Gastrocnemius medialis (tissue), 4 donors: ENCODE measurements at regions not wholly inside any gene's neighbourhood (a gene's known extent, or its start where the extent isn't known, plus 50 kb on each side); places are given as distances from the start of the nearest gene placed in this dataset.

Experiments used
- ATAC-seq, 2 donors: fragments of 150-250 bp; one replicate each; pipeline ENCODE4 v1.9.1; 2016
- DNase-seq, 2 donors: peaks; one replicate each; pipeline ENCODE4 v3.0.0-alpha.2; 2019
- H3K27ac ChIP-seq, 4 donors: fragments of 200-600 bp; sonication (generic); 1 replicate in 1 of 4; 2 replicates in 3 of 4; pipeline ENCODE4 v1.5.1; 2016 to 2018; ENCODE audit warnings: mild to moderate bottlenecking in 2 of 4, moderate library complexity in 1 of 4
- H3K27me3 ChIP-seq, 3 donors: fragments of 200-600 bp; sonication (generic) in 2 of 3; 1 replicate in 1 of 3; 2 replicates in 2 of 3; pipeline versions ENCODE4 v1.5.1 to v1.6.0; 2016 to 2019; ENCODE audit warnings: mild to moderate bottlenecking in 1 of 3, moderate library complexity in 1 of 3
- H3K36me3 ChIP-seq, 2 donors: fragments of 200-600 bp; sonication (generic) in 1 of 2; one replicate each; pipeline ENCODE4 v1.5.1; 2017 to 2018
- H3K4me1 ChIP-seq, 2 donors: fragments of 200-600 bp; sonication (generic) in 1 of 2; one replicate each; pipeline ENCODE4 v1.5.1; 2016 to 2017; ENCODE audit warnings: mild to moderate bottlenecking in 2 of 2
- H3K4me3 ChIP-seq, 4 donors: fragments of 200-600 bp; sonication (generic) in 3 of 4; 1 replicate in 1 of 4; 2 replicates in 3 of 4; pipeline ENCODE4 v1.5.1; 2016 to 2019; ENCODE audit warnings: mild to moderate bottlenecking in 2 of 4
- H3K9me3 ChIP-seq, 3 donors: fragments of 200-600 bp; sonication (generic) in 2 of 3; 1 replicate in 1 of 3; 2 replicates in 2 of 3; pipeline ENCODE4 v1.5.1; 2016 to 2019
- CTCF ChIP-seq, 5 experiments: fragments of 450-650 bp in 3 of 5; fragments of 200-600 bp in 2 of 5; sonication (generic) in 2 of 5; IDR thresholded peaks in 4 of 5; conservative IDR thresholded peaks in 1 of 5; 1 replicate in 4 of 5; 2 replicates in 1 of 5; pipeline ENCODE4 v1.5.1; 2016 to 2019; ENCODE audit warnings: antibody characterized with exemption in 5 of 5, mild to moderate bottlenecking in 3 of 5, moderate library complexity in 3 of 5
- POLR2A ChIP-seq, 2 donors: fragments of 450-650 bp; IDR thresholded peaks; one replicate each; pipeline ENCODE4 v1.6.1; 2017; ENCODE audit warnings: antibody characterized with exemption in 2 of 2, mild to moderate bottlenecking in 2 of 2, moderate library complexity in 2 of 2
- in situ Hi-C, 4 donors: fragments of 200-750 bp; cut with MboI; loops; one replicate each; pipeline versions ENCODE4 v1.15.0 to v1.8.0; 2017; ENCODE audit warnings: low sequenced_read_pairs in 4 of 4
- intact Hi-C: fragments of 100-400 bp; cut with DNase I; formaldehyde crosslinking; loops from one replicate; pipeline ENCODE4 v1.15.1; 2023; ENCODE audit warnings: low total_unique reads

DNA sequence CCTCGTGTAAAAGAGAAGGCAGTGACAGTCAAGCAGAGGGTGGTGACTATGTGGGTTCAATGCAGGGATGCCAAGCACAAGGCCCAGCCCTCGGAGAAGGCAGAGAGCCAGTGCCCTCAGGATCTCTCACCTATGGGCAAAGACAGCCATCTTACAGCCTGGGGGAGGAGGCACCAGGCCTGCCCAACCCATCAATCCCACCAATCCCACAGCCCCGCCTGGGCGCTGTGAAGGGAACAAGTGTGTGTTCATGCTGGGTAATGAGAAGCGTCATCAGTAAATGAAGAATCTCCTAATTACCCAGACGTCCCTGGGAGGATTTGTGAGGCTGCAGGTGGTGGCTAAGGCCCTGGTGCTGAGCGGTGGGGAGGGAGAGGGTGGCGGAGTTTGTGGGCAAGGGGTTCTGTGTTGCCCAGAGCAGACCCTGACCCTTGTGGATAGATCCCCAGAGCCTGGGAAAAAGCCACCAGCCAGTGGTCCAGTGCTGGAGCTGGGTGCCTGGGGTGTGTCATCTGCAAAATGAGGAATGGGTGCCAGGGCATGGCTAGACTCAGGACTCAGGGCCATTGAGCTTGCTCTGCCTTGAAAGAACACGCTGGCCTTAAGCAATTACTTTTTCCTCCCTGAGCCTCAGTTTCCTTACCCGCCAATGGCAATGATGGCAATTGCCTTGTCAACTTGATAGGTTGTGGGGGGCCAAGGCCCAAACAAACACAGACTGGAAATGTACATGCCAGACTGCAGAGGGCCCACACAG is 128.1 kb upstream of the UNC5B start:
- DNase-seq = no peak
- in situ Hi-C loops = no loop called here
- H3K27me3 ChIP-seq = no peaks in the 10 kb centered on the region

DNA sequence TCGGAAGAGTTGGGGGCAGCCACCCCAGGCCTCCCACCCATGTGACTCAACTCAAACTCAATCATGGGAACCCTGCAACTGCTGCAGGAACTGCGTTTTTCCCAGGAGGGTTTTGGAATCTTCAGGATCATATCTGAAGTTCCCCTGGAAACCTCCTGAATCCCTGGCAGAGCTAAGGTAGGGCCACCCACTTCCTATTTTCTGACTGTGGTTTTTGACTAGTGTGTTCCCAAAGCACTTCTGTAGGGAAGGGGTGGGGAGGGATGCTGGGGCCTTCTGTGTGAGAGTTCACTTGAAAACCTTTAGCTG is 127.6 kb upstream of the UNC5B start:
- TF ChIP-seq POLR2A (IDR thresholded peaks at IDR 0.05) (no peak), CTCF (IDR thresholded peaks at IDR 0.05 in 4 of 5, conservative IDR thresholded peaks at IDR 0.05 in 1 of 5) (no peak)
- no peaks in the 10 kb centered on the region for H3K4me1 ChIP-seq
- H3K9me3 ChIP-seq = no peaks in the 10 kb centered on the region
- H3K27ac ChIP-seq = no peak overlapping the region
- no peak overlapping the region for H3K4me3 ChIP-seq
- in situ Hi-C loops = no loop called here
- no peak for DNase-seq
- ATAC-seq = no peak
- intact Hi-C loops = no loop called here
- H3K27me3 ChIP-seq = no peaks in the 10 kb centered on the region
- H3K36me3 ChIP-seq = no peaks in the 10 kb centered on the region

More for the DNA sequence above, 128.1 kb upstream of the UNC5B start:
- no peaks in the 10 kb centered on the region for H3K4me1 ChIP-seq
- H3K9me3 ChIP-seq = no peaks in the 10 kb centered on the region
- TF ChIP-seq POLR2A (IDR thresholded peaks at IDR 0.05) = no peak
- no peak for TF ChIP-seq CTCF (IDR thresholded peaks at IDR 0.05 in 4 of 5, conservative IDR thresholded peaks at IDR 0.05 in 1 of 5)
- H3K4me3 ChIP-seq = no peak overlapping the region
- no peak for ATAC-seq
- H3K36me3 ChIP-seq = no peaks in the 10 kb centered on the region
- no peak overlapping the region for H3K27ac ChIP-seq
- intact Hi-C loops = no loop called here

- no peaks in the 10 kb centered on the region for H3K9me3 ChIP-seq
- ATAC-seq = no peak
- no peak overlapping the region for H3K27ac ChIP-seq
- TF ChIP-seq CTCF (IDR thresholded peaks at IDR 0.05 in 4 of 5, conservative IDR thresholded peaks at IDR 0.05 in 1 of 5) = no peak
- no peak for TF ChIP-seq POLR2A (IDR thresholded peaks at IDR 0.05)
- no peak overlapping the region for H3K4me3 ChIP-seq
- DNase-seq = no peak
- H3K27me3 ChIP-seq = no peaks in the 10 kb centered on the region
- intact Hi-C loops = no loop called here
- in situ Hi-C loops = no loop called here
- H3K4me1 ChIP-seq = no peaks in the 10 kb centered on the region
- no peaks in the 10 kb centered on the region for H3K36me3 ChIP-seq
Measured at GRCh38 chr10:71085689-71086438, 126.5 kb upstream of the UNC5B start.

- Histone ChIP-seq H3K4me1 (no peaks in the 10 kb centered on the region), H3K27ac (no peak overlapping the region), H3K4me3 (no peak overlapping the region), H3K9me3 (no peaks in the 10 kb centered on the region), H3K36me3 (no peaks in the 10 kb centered on the region), H3K27me3 (no peaks in the 10 kb centered on the region)
- TF ChIP-seq POLR2A (IDR thresholded peaks at IDR 0.05) (no peak), CTCF (IDR thresholded peaks at IDR 0.05 in 4 of 5, conservative IDR thresholded peaks at IDR 0.05 in 1 of 5) (no peak)
- DNase-seq = no peak
- intact Hi-C loops = no loop called here
- in situ Hi-C loops = no loop called here
- no peak for ATAC-seq
Measured at GRCh38 chr10:71086439-71087080, 125.8 kb upstream of the UNC5B start.
